GM12878 (cell line): ENCODE measurements at regions not wholly inside any gene's neighbourhood (a gene's known extent, or its start where the extent isn't known, plus 50 kb on each side); places are given as distances from the start of the nearest gene placed in this dataset.

Experiments
- ATAC-seq: fragments of 200-7000 bp; cut with Tn5 transposase; 3 replicates; pipeline ENCODE4 v1.9.1; 2020; ENCODE audit warnings: mild to moderate bottlenecking, moderate library complexity
- BruUV-seq: library from RNA; stranded (reverse); fragments of 400-500 nt; replicated peaks from 2 replicates; lab custom pipeline; 2021; lab: Mats Ljungman, UMichigan
- CTCF ChIA-PET: fragments of 300-600 bp; sonication (Branson Sonifier 250); formaldehyde crosslinking; extraction: SDS; loops from one replicate; lab custom pipeline; 2021; ENCODE audit warnings: inconsistent platforms; lab: Yijun Ruan, JAX
- POLR2A ChIA-PET: fragments of 350-600 bp; formaldehyde crosslinking; extraction: SDS; loops from one replicate; lab custom pipeline; 2021; ENCODE audit warnings: inconsistent platforms; lab: Charles Lee
- RAD21 ChIA-PET: fragments of 300-600 bp; sonication (Branson Sonifier 250); formaldehyde crosslinking; loops from one replicate; lab custom pipeline; 2023; ENCODE audit warnings: antibody characterized with exemption; ENCODE audit not compliant: unreplicated experiment; lab: Charles Lee
- SMC1A ChIA-PET: fragments of 300-600 bp; sonication (Branson Sonifier 250); formaldehyde crosslinking; loops from one replicate; lab custom pipeline; 2023; ENCODE audit not compliant: unreplicated experiment, uncharacterized antibody; lab: Charles Lee
- DNase-seq: peaks from one replicate; pipeline ENCODE4 v3.0.0-alpha.2; 2011; ENCODE audit warnings: low read depth, low spot score
- FAIRE-seq: peaks from 3 replicates; lab custom pipeline; 2011; peaks lifted over from hg19 to GRCh38; lab: Jason Lieb, UNC
- H2AFZ ChIP-seq: 2 replicates; pipeline ENCODE4 v1.6.0; 2011; ENCODE audit warnings: low read depth, low read length, control low read depth; ENCODE audit not compliant: control insufficient read depth
- H3K27ac ChIP-seq: 2 replicates; pipeline ENCODE4 v1.5.1; 2011; ENCODE audit warnings: control low read depth; ENCODE audit not compliant: control insufficient read depth, insufficient read depth
- H3K27me3 ChIP-seq, 2 experiments: replicated peaks in 1 of 2; 2 replicates each; pipeline versions ENCODE4 v1.6.0 to v1.6.1; 2011; ENCODE audit warnings: low read length in 1 of 2; ENCODE audit not compliant: control insufficient read depth in 2 of 2, insufficient read depth in 2 of 2
- H3K36me3 ChIP-seq, 2 experiments: 2 replicates each; pipeline ENCODE4 v1.5.1; 2011; ENCODE audit warnings: low read length in 1 of 2; ENCODE audit not compliant: control insufficient read depth in 2 of 2, insufficient read depth in 2 of 2
- H3K4me1 ChIP-seq: 2 replicates; pipeline ENCODE4 v1.6.1; 2011; ENCODE audit warnings: mild to moderate bottlenecking, low read length, moderate library complexity, mixed read lengths; ENCODE audit not compliant: control insufficient read depth, insufficient read depth
- H3K4me2 ChIP-seq: 2 replicates; pipeline ENCODE4 v1.6.0; 2011; ENCODE audit warnings: control low read depth; ENCODE audit not compliant: control insufficient read depth, insufficient read depth
- H3K4me3 ChIP-seq: fragments of 200-600 bp; sonication (generic); 2 replicates; pipeline ENCODE4 v1.5.1; 2016
- H3K79me2 ChIP-seq: 2 replicates; pipeline ENCODE4 v1.6.0; 2011; ENCODE audit warnings: low read length; ENCODE audit not compliant: control insufficient read depth, insufficient read depth
- H3K9ac ChIP-seq: 2 replicates; pipeline ENCODE4 v1.8.0; 2011; ENCODE audit warnings: low read length, control low read depth, mixed read lengths; ENCODE audit not compliant: control insufficient read depth, insufficient read depth
- H3K9me3 ChIP-seq: replicated peaks from 3 replicates; pipeline ENCODE4 v1.5.1; 2011; ENCODE audit warnings: mild to moderate bottlenecking, low read length; ENCODE audit not compliant: control insufficient read depth, insufficient read depth
- H4K20me1 ChIP-seq: 2 replicates; pipeline ENCODE4 v1.6.0; 2011; ENCODE audit not compliant: control insufficient read depth, insufficient read depth
- ASH2L ChIP-seq: fragments of 300-600, 200-600 bp; sonication (generic); IDR thresholded peaks from 2 replicates; pipeline ENCODE4 v1.6.1; 2017; ENCODE audit warnings: low read depth, mild to moderate bottlenecking, borderline replicate concordance
- BCL3 ChIP-seq: IDR thresholded peaks from 2 replicates; pipeline ENCODE4 v1.6.1; 2011; ENCODE audit warnings: borderline replicate concordance, low read depth, mild to moderate bottlenecking, moderate library complexity, low read length; ENCODE audit not compliant: insufficient read depth, poor library complexity, severe bottlenecking
- BHLHE40 ChIP-seq, 2 experiments: fragments of 450-650 bp in 1 of 2; IDR thresholded peaks; 2 replicates each; pipeline ENCODE4 v1.6.1; 2011 to 2017; ENCODE audit warnings: low read depth in 2 of 2, borderline replicate concordance in 1 of 2, improper control_type of control experiment in 1 of 2, low read length in 1 of 2, mild to moderate bottlenecking in 1 of 2
- EGR1 ChIP-seq, 2 experiments: IDR thresholded peaks; 1 replicate in 1 of 2; 2 replicates in 1 of 2; pipeline ENCODE4 v1.6.1; 2011 to 2012; ENCODE audit warnings: low read depth in 2 of 2, low read length in 2 of 2, borderline replicate concordance in 1 of 2, mild to moderate bottlenecking in 1 of 2, moderate library complexity in 1 of 2
- FOXM1 ChIP-seq: IDR thresholded peaks from 2 replicates; pipeline ENCODE4 v1.6.1; 2012; ENCODE audit warnings: low read depth, mild to moderate bottlenecking, inconsistent platforms, low read length, moderate library complexity
- GATAD2B ChIP-seq: fragments of 450-650 bp; conservative IDR thresholded peaks from 2 replicates; pipeline ENCODE4 v1.6.1; 2017; ENCODE audit warnings: low read depth, mild to moderate bottlenecking, moderate library complexity
- HCFC1 ChIP-seq: fragments of 150-350 bp; IDR thresholded peaks from 2 replicates; pipeline ENCODE4 v1.6.1; 2014; ENCODE audit warnings: low read length
- KAT2A ChIP-seq: conservative IDR thresholded peaks from 2 replicates; pipeline ENCODE4 v1.6.1; 2011; ENCODE audit warnings: low read depth, low read length; ENCODE audit not compliant: control insufficient read depth
- MEF2B ChIP-seq: fragments of 450-650 bp; IDR thresholded peaks from 2 replicates; pipeline ENCODE4 v1.6.1; 2018; ENCODE audit warnings: mild to moderate bottlenecking, moderate library complexity; ENCODE audit not compliant: partially characterized antibody, poor library complexity, severe bottlenecking
- NFYA ChIP-seq: IDR thresholded peaks from 2 replicates; pipeline ENCODE4 v1.6.1; 2011; ENCODE audit warnings: low read depth, mild to moderate bottlenecking, low read length, improper control_type of control experiment, borderline replicate concordance
- RBBP5 ChIP-seq: fragments of 200-600 bp; sonication (generic); conservative IDR thresholded peaks from 2 replicates; pipeline ENCODE4 v1.6.1; 2016
- STAT3 ChIP-seq: IDR thresholded peaks from 2 replicates; pipeline ENCODE4 v1.6.1; 2011; ENCODE audit warnings: low read depth, low read length, improper control_type of control experiment
- ZNF384 ChIP-seq: IDR thresholded peaks from 2 replicates; pipeline ENCODE4 v1.6.1; 2012; ENCODE audit warnings: low read depth, mild to moderate bottlenecking, low read length, improper control_type of control experiment, borderline replicate concordance
- WGBS: methylation state at CpG from one replicate; pipeline ENCODE4 v1.1.6; 2016; ENCODE audit warnings: low lambda C conversion rate; ENCODE audit not compliant: insufficient replicate concordance, insufficient coverage; ENCODE audit errors: missing lambda C conversion rate; 5-methylcytosine and 5-hydroxymethylcytosine counted together
- in situ Hi-C: fragments of 300-500 bp; cut with MboI; formaldehyde crosslinking; loops from 9 replicates; pipeline ENCODE4 v1.14.3; 2018; ENCODE audit warnings: mixed read lengths
- intact Hi-C: fragments of 100-400 bp; cut with micrococcal nuclease; formaldehyde crosslinking; loops from one replicate; pipeline ENCODE4 v1.14.2; 2022; ENCODE audit not compliant: unreplicated experiment
- TF ChIP-seq, protein P1 (sequence below): IDR thresholded peaks from 2 replicates; pipeline ENCODE4 v1.6.1; 2011; ENCODE audit warnings: low read depth, low read length, improper control_type of control experiment, borderline replicate concordance
- TF ChIP-seq, protein P2 (sequence below): IDR thresholded peaks from 2 replicates; pipeline ENCODE4 v1.6.1; 2011; ENCODE audit warnings: low read depth, mild to moderate bottlenecking, low read length, moderate library complexity, borderline replicate concordance; ENCODE audit errors: extremely low read depth

- Histone ChIP-seq H3K4me3 (no peak overlapping the region), H3K4me1 (no peaks in the 10 kb centered on the region), H3K27me3 (no peaks in the 10 kb centered on the region), H3K36me3 (no peaks in the 10 kb centered on the region), H3K9me3 (no peaks in the 10 kb centered on the region), H3K4me2 (no peak overlapping the region), H4K20me1 (no peaks in the 10 kb centered on the region), H3K79me2 (no peaks in the 10 kb centered on the region), H3K27ac (no peak overlapping the region), H3K9ac (no peak overlapping the region), H2AFZ (no peak overlapping the region)
- SMC1A ChIA-PET: no interaction called here
- CTCF ChIA-PET: no interaction called here
- RAD21 ChIA-PET: no interaction called here
- POLR2A ChIA-PET: no interaction called here
- intact Hi-C loops (no loop called here), in situ Hi-C loops (no loop called here)
- FAIRE-seq (no peak), DNase-seq (no peak), ATAC-seq (no peak)
- 69% methylated on average over 9 of the region's 9 CpGs for WGBS
- TF ChIP-seq NFYA: no peak
- TF ChIP-seq, protein P1, sequence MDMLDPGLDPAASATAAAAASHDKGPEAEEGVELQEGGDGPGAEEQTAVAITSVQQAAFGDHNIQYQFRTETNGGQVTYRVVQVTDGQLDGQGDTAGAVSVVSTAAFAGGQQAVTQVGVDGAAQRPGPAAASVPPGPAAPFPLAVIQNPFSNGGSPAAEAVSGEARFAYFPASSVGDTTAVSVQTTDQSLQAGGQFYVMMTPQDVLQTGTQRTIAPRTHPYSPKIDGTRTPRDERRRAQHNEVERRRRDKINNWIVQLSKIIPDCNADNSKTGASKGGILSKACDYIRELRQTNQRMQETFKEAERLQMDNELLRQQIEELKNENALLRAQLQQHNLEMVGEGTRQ: no peak
- BruUV-seq: no TSS peak
Observed at GRCh38 chr6:168137024-168137423, 58.0 kb upstream of the FRMD1 start.

- no TSS peak for BruUV-seq
- H3K79me2 ChIP-seq: no peaks in the 10 kb centered on the region
- ATAC-seq (no peak), FAIRE-seq (no peak), DNase-seq (no peak)
- H3K4me2 ChIP-seq: no peak overlapping the region
- WGBS: 18% methylated on average over 3 of the region's 5 CpGs
- SMC1A ChIA-PET: no interaction called here
- CTCF ChIA-PET: no interaction called here
- H3K27ac ChIP-seq: no peak overlapping the region
- TF ChIP-seq GATAD2B (no peak), RBBP5 (no peak), EGR1 (IDR thresholded peaks at IDR 0.05; ENCODE audit: borderline replicate concordance in 1 of 2, low read depth in 2 of 2, low read length in 2 of 2) (no peak), KAT2A (no peak), HCFC1 (no peak), FOXM1 (no peak), ASH2L (no peak), ZNF384 (no peak), MEF2B (no peak), BHLHE40 (IDR thresholded peaks at IDR 0.05; ENCODE audit: borderline replicate concordance in 1 of 2, low read depth in 2 of 2, low read length in 1 of 2) (no peak), BCL3 (no peak), STAT3 (no peak)
- TF ChIP-seq, protein P2, sequence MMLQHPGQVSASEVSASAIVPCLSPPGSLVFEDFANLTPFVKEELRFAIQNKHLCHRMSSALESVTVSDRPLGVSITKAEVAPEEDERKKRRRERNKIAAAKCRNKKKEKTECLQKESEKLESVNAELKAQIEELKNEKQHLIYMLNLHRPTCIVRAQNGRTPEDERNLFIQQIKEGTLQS: no peak
- intact Hi-C loops (no loop called here), in situ Hi-C loops (no loop called here)
- H3K9ac ChIP-seq: no peak overlapping the region
- H4K20me1 ChIP-seq: no peaks in the 10 kb centered on the region
- H3K4me1 ChIP-seq: no peaks in the 10 kb centered on the region
- POLR2A ChIA-PET: no interaction called here
- H3K9me3 ChIP-seq: no peaks in the 10 kb centered on the region
- H3K36me3 ChIP-seq: no peaks in the 10 kb centered on the region
- RAD21 ChIA-PET: no interaction called here
- no peak overlapping the region for H3K4me3 ChIP-seq
- no peaks in the 10 kb centered on the region for H3K27me3 ChIP-seq
- no peak overlapping the region for H2AFZ ChIP-seq
Observed at GRCh38 chr6:168136622-168137021, 57.6 kb upstream of the FRMD1 start.
